ENCODE measurements at regions not wholly inside any gene's neighbourhood (a gene's known extent, or its start where the extent isn't known, plus 50 kb on each side); places are given as distances from the start of the nearest gene placed in this dataset.
"Not testable (repeated sequence)": the region's sequence is repeated elsewhere in the genome, so short reads cannot be mapped to it uniquely, and the experiment has no call there.

DNA sequence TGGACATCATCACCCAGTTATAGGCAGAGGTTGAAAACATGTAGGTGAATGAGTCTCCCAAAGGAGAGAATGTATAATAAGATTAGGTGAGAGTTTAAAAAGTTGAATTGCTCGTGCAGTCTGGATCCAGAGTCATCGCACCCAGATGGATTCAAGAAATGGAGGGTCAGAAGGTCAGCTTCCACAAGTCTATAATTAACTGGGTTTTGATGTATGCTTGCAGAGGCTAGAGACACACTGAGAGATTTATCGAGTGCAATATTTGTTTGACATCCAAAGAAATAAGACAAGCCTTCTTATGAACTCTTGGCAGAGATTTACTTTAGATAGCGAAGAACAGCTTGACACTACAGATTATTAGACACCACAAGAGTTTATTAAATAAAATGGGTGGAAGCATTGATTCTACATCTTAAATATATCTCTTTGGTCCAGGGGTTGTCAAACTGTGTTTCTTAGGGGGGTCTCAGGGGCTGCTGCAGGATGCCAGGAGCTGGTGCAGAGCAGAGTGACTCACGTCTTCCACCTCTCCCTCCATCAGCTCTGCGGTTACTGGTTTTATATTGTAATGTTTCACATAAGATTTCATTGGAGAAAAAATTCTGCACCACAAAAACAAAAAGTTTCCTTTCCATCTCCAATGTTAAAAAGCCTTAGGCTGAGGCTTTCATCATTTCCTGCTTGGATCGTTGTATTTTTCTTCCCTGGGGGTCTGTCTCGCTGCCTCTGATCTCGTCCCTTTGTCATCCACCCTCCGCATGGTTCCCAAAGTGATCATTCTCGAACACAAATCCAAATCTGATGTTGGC is 176.2 kb upstream of the AHI1 start:
- peak; percentile 65 for ATAC-seq
- TF ChIP-seq, protein P1, sequence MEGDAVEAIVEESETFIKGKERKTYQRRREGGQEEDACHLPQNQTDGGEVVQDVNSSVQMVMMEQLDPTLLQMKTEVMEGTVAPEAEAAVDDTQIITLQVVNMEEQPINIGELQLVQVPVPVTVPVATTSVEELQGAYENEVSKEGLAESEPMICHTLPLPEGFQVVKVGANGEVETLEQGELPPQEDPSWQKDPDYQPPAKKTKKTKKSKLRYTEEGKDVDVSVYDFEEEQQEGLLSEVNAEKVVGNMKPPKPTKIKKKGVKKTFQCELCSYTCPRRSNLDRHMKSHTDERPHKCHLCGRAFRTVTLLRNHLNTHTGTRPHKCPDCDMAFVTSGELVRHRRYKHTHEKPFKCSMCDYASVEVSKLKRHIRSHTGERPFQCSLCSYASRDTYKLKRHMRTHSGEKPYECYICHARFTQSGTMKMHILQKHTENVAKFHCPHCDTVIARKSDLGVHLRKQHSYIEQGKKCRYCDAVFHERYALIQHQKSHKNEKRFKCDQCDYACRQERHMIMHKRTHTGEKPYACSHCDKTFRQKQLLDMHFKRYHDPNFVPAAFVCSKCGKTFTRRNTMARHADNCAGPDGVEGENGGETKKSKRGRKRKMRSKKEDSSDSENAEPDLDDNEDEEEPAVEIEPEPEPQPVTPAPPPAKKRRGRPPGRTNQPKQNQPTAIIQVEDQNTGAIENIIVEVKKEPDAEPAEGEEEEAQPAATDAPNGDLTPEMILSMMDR (IDR thresholded peaks at IDR 0.05): no peak
- peak in 3 of 4 donors; percentile 37 to 78 (median 74) for DNase-seq

DNA sequence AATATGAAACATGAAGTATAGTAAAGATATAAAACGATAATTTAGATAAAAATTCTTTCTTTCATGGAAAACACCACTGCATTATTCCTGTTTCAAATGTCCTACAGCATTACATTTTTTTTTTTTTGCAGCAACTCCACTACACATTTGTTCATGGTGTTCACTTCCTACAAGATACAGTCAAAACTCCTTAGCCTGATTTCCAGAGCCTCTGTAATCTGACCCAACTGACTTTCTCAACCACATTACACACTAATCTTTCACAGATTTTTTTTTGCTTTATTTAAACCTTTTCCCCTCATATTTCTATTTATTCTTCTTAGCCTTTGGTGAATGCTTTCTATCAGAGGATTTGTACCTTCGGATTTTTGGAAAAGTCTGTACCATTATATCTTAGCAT is 176.5 kb upstream of the PDE7B start:
- no peaks in the 10 kb centered on the region for H3K4me1 ChIP-seq
- intact Hi-C loops (cut with DNase I): no loop called here
- H3K27me3 ChIP-seq: no peaks in the 10 kb centered on the region
- no peaks in the 10 kb centered on the region for H3K36me3 ChIP-seq
- ATAC-seq: no peak
- no peak overlapping the region for H3K27ac ChIP-seq
- DNase-seq: no peak
- no peaks in the 10 kb centered on the region for H3K9me3 ChIP-seq
- no peak overlapping the region for H3K4me3 ChIP-seq
- TF ChIP-seq, protein P1 (IDR thresholded peaks at IDR 0.05): no peak

More for the DNA sequence above, 176.2 kb upstream of the AHI1 start:
- peak overlapping the region in 1 of 2 donors; percentile 10 for H3K27ac ChIP-seq
- intact Hi-C loops (cut with DNase I): no loop called here
- no peaks in the 10 kb centered on the region for H3K36me3 ChIP-seq
- no peaks in the 10 kb centered on the region for H3K9me3 ChIP-seq
- no peaks in the 10 kb centered on the region for H3K4me1 ChIP-seq
- no peak overlapping the region for H3K4me3 ChIP-seq
- H3K27me3 ChIP-seq: no peaks in the 10 kb centered on the region

DNA sequence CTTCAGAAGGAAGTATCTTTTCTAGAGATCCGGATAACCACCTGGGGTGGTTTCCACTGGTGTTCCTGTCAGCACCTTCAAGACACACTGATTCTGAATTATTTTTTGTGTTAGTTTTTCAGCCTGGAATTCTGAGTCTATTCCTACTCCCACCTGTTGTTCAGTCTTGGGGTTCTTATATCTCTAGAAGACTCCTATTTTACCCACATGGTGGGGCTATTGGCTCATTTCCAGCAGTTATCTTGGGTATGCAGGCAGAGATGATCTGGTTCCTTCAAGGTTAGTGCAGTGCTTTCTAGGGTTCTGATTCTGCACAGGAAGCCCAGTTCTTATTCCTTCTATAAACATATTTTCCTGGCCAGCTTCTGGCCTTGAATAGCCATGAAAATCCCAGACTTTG is 175.6 kb upstream of the PDE7B start:
- Histone ChIP-seq H3K27ac (no peak overlapping the region), H3K4me1 (no peaks in the 10 kb centered on the region), H3K36me3 (no peaks in the 10 kb centered on the region), H3K27me3 (no peaks in the 10 kb centered on the region), H3K9me3 (no peaks in the 10 kb centered on the region), H3K4me3 (no peak overlapping the region)
- ATAC-seq (no peak), DNase-seq (no peak)
- TF ChIP-seq, protein P1 (IDR thresholded peaks at IDR 0.05): no peak
- intact Hi-C loops (cut with DNase I): no loop called here

DNA sequence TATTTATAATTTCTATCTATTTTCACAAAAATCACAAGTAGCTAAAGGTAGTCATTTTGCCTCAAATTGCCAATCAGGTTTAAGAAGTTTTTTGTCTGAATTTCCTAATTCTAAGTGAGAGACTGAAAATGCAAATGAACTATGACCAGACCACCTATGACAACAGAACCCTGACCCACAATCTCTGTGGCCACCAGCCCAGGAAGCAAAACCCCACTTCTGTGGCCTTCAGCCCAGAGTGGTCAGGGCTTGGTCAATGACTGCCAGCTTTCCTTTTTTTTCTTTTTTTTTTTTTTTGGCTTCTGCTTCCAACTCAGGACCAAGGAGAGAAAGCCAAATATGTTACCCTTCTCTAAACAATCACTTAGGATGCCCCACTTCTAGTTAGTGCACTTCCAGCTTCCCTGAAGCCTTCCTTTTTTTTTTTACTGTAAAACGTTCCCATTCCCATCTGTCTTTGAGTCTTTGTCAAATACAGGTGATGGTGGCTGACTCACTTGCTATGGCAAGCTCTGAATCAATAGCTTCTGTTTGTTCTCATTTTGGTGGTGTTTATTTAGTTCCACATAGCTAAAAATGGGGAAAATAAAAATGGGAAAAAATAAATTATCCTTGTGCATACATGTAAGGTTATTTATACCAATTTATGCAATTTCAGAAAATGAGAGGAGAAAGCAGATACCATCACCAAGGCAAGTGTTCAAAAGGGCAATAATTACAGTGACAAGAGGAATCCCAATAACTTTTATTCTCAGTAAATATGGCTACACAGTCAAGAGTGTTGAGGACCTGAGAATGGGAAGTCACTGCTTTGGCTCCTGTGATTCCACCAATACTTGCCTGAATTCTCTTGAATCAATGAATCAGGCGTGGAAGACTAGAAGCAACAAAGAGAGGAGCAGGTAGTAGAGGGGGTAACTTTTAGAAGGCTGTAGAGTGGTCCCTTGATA is 170.3 kb upstream of the PDE7B start:
- intact Hi-C loops (cut with DNase I): no loop called here
- Histone ChIP-seq H3K36me3 (no peaks in the 10 kb centered on the region), H3K27me3 (no peaks in the 10 kb centered on the region), H3K4me1 (peaks cover 0 to 2% of the 10 kb centered on the region in 2 donors), H3K27ac (no peak overlapping the region), H3K9me3 (no peaks in the 10 kb centered on the region), H3K4me3 (no peak overlapping the region)
- TF ChIP-seq, protein P1 (IDR thresholded peaks at IDR 0.05): no peak
- DNase-seq (no peak), ATAC-seq (no peak)

DNA sequence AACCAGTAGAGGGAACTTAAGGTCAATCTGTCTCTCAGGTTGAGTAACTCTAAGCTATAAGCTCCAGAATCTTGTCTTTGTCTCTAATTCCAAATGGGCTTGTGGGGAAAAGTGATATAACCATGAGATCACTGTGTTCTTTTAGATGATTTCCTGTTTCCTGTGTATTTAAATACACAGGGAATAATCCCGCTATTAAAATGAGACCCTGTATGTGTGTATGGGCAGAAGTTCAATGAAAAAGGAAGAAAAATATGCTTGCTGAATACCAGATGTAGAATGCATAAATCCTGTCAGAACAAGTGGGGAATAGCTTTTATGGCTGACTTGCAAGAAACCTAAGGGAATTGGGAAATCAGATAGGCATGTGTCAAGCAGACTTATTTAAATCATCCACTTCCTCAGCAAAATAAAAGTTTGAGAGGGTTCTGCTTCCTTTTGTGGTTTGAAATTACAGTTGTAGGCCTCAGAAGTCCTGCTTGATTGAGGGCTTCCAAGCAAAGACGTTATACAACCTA is 164.7 kb upstream of the PDE7B start:
- no peaks in the 10 kb centered on the region for H3K27me3 ChIP-seq
- TF ChIP-seq, protein P1 (IDR thresholded peaks at IDR 0.05): no peak
- no peak overlapping the region for H3K27ac ChIP-seq
- H3K36me3 ChIP-seq: no peaks in the 10 kb centered on the region
- H3K9me3 ChIP-seq: no peaks in the 10 kb centered on the region
- H3K4me3 ChIP-seq: no peak overlapping the region
- peaks cover 0 to 9% of the 10 kb centered on the region in 2 donors for H3K4me1 ChIP-seq
- intact Hi-C loops (cut with DNase I): no loop called here
- ATAC-seq (peak; percentile 26), DNase-seq (no peak)

DNA sequence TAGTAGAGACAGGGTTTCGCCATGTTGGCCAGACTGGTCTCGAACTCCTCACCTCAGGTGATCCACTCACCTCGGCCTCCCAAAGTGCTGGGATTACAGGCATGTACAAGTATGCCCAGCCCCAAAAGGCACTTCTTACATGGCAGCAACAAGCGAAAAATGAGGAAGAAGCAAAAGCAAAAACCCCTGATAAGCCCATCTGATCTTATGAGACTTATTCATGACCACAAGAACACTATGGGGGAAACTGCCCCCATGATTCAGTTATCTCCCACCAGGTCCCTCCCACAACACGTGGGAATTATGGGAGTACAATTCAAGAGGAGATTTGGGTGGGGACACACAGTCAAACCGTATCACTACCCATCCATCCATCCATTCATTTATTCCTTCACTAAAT is 163.0 kb upstream of the PDE7B start:
- H3K27ac ChIP-seq; H3K36me3 ChIP-seq; H3K4me1 ChIP-seq; ATAC-seq; DNase-seq; H3K27me3 ChIP-seq; H3K4me3 ChIP-seq; H3K9me3 ChIP-seq; intact Hi-C loops (cut with DNase I): not testable (repeated sequence)

Data from left lung (tissue), 4 donors.